SU-DHL-6 (cell line): ENCODE measurements at regions not wholly inside any gene's neighbourhood (a gene's known extent, or its start where the extent isn't known, plus 50 kb on each side); places are given as distances from the start of the nearest gene placed in this dataset.

Experiments used
- H2AFZ ChIP-seq: fragments of 200-600 bp; sonication (generic); 2 replicates; pipeline ENCODE4 v1.6.1; 2014; ENCODE audit warnings: low read depth, mild to moderate bottlenecking, moderate library complexity, mixed read lengths, antibody characterized with exemption, low read length; ENCODE audit not compliant: severe bottlenecking
- H3F3A ChIP-seq: fragments of 200-600 bp; shearing (Covaris generic); 2 replicates; pipeline ENCODE4 v1.6.0; 2016; ENCODE audit warnings: antibody characterized with exemption, mild to moderate bottlenecking; ENCODE audit not compliant: insufficient read depth
- H3K27ac ChIP-seq: fragments of 200-600 bp; sonication (generic); 2 replicates; pipeline ENCODE4 v1.5.1; 2016; ENCODE audit warnings: low read depth, mild to moderate bottlenecking, low read length, moderate library complexity, mixed read lengths
- H3K27me3 ChIP-seq: fragments of 200-600 bp; sonication (generic), shearing (Covaris generic); 2 replicates; pipeline ENCODE4 v1.6.0; 2014; ENCODE audit warnings: mild to moderate bottlenecking, low read length
- H3K36me3 ChIP-seq: fragments of 200-600 bp; sonication (generic); 2 replicates; pipeline ENCODE4 v1.6.1; 2014; ENCODE audit warnings: mild to moderate bottlenecking, low read length, mixed read lengths
- H3K4me2 ChIP-seq: fragments of 300-600, 200-600 bp; shearing (Covaris generic), sonication (generic); 2 replicates; pipeline ENCODE4 v1.6.0; 2014; ENCODE audit warnings: low read length, low read depth, mild to moderate bottlenecking; ENCODE audit not compliant: poor library complexity, severe bottlenecking
- H3K4me3 ChIP-seq: fragments of 200-600 bp; sonication (generic); 2 replicates; pipeline ENCODE4 v1.5.1; 2014; ENCODE audit warnings: antibody characterized with exemption, low read length, mild to moderate bottlenecking, mixed read lengths; ENCODE audit not compliant: insufficient read depth, poor library complexity, severe bottlenecking
- H3K79me2 ChIP-seq: fragments of 200-600 bp; sonication (generic); 2 replicates; pipeline ENCODE4 v1.6.1; 2014; ENCODE audit warnings: mild to moderate bottlenecking, low read length, moderate library complexity; ENCODE audit not compliant: insufficient read depth
- H3K9ac ChIP-seq: fragments of 200-600 bp; sonication (generic); 2 replicates; pipeline ENCODE4 v1.7.0; 2014; ENCODE audit warnings: mild to moderate bottlenecking, low read length
- H3K9me2 ChIP-seq: fragments of 200-600 bp; sonication (generic); replicated peaks from 2 replicates; pipeline ENCODE4 v1.6.1; 2014; ENCODE audit warnings: low read length; ENCODE audit not compliant: insufficient read depth
- H3K9me3 ChIP-seq: fragments of 200-600 bp; sonication (generic); 2 replicates; pipeline ENCODE4 v1.6.1; 2014; ENCODE audit warnings: low read length, mixed read lengths; ENCODE audit not compliant: insufficient read depth
- H4K20me1 ChIP-seq: fragments of 200-600 bp; sonication (generic); 2 replicates; pipeline ENCODE4 v1.6.1; 2014; ENCODE audit warnings: low read depth, mild to moderate bottlenecking, antibody characterized with exemption, low read length, moderate library complexity, mixed read lengths
- EZH2phosphoT487 ChIP-seq: fragments of 200-600 bp; sonication (generic), shearing (Covaris generic); conservative IDR thresholded peaks from 2 replicates; pipeline ENCODE4 v1.6.1; 2018; ENCODE audit warnings: mild to moderate bottlenecking, antibody characterized with exemption, low read length, moderate library complexity, mixed read lengths
- TF ChIP-seq, protein P1 (sequence below): fragments of 200-600 bp; sonication (generic); IDR thresholded peaks from one replicate; pipeline ENCODE4 v1.5.1; 2017; ENCODE audit warnings: antibody characterized with exemption, mild to moderate bottlenecking, low read length, moderate library complexity; ENCODE audit not compliant: insufficient read depth, poor library complexity, severe bottlenecking

DNA sequence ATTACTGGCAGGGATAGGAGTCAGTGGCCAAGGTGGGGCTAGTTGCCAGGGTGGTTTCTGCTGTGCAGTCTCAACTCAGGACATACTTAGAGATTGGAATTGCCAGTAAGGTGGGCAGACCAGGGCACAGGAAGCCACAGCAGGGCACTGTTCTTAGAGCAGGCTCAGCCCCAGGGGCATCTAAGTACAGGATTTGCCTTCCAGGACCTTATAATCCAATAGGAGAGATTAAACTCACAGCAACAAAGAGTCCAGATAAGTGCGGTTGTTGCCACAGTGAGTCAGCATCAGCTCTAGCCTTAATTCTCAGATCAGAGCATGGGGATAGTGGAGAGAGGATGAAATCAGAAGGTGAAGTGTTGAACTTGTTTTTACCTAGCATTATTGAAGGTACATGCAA is 265.8 kb upstream of the TRPC7 start:
- H3K36me3 ChIP-seq: no peaks in the 10 kb centered on the region
- no peaks in the 10 kb centered on the region for H3K79me2 ChIP-seq
- no peaks in the 10 kb centered on the region for H3F3A ChIP-seq
- no peak overlapping the region for H3K4me2 ChIP-seq
- no peak for TF ChIP-seq EZH2phosphoT487
- TF ChIP-seq, protein P1, sequence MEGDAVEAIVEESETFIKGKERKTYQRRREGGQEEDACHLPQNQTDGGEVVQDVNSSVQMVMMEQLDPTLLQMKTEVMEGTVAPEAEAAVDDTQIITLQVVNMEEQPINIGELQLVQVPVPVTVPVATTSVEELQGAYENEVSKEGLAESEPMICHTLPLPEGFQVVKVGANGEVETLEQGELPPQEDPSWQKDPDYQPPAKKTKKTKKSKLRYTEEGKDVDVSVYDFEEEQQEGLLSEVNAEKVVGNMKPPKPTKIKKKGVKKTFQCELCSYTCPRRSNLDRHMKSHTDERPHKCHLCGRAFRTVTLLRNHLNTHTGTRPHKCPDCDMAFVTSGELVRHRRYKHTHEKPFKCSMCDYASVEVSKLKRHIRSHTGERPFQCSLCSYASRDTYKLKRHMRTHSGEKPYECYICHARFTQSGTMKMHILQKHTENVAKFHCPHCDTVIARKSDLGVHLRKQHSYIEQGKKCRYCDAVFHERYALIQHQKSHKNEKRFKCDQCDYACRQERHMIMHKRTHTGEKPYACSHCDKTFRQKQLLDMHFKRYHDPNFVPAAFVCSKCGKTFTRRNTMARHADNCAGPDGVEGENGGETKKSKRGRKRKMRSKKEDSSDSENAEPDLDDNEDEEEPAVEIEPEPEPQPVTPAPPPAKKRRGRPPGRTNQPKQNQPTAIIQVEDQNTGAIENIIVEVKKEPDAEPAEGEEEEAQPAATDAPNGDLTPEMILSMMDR: no peak
- no peak overlapping the region for H3K9ac ChIP-seq
- H3K4me3 ChIP-seq: no peak overlapping the region
- no peaks in the 10 kb centered on the region for H3K9me2 ChIP-seq
- H2AFZ ChIP-seq: no peak overlapping the region
- no peaks in the 10 kb centered on the region for H3K27me3 ChIP-seq
- H3K27ac ChIP-seq: no peak overlapping the region
- H4K20me1 ChIP-seq: no peaks in the 10 kb centered on the region
- no peaks in the 10 kb centered on the region for H3K9me3 ChIP-seq

DNA sequence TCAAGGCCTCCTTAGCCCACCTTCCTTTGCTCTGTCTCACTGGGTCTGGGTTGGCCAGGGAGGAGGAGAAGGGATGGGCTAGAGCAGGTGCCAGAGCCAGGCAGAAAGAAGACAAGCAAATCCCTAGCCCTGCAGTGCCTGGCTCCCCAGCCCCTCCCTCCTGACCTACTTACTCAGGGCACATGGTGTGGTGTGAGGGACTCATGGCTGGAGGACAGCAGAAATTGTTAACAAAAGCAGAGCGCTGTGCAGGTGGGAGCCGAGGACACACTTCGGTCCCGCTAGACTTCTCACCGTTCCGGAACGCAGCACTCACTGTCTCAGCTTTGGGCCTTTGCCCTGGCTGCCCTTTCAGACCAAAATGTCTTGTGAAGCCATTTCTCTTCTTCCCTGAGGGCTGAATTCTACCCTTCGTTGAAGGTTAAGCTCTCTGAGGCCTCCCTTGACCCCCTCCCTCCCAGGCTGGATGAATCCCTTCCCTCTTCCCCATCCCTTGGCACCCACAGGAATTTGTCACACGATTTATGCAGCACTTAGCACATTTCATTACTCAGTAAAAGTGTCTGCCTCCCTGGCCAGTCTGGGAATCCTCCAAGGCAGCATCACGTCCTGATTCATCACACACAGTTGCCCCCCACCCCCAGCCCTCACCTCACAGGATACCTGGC is 263.9 kb upstream of the TRPC7 start:
- Histone ChIP-seq H3K9ac (no peak overlapping the region), H3K9me2 (no peaks in the 10 kb centered on the region), H3K79me2 (no peaks in the 10 kb centered on the region), H3K9me3 (no peaks in the 10 kb centered on the region), H3K4me3 (no peak overlapping the region), H3F3A (no peaks in the 10 kb centered on the region), H2AFZ (no peak overlapping the region), H3K27me3 (no peaks in the 10 kb centered on the region), H3K27ac (no peak overlapping the region), H3K4me2 (no peak overlapping the region), H3K36me3 (no peaks in the 10 kb centered on the region), H4K20me1 (no peaks in the 10 kb centered on the region)
- TF ChIP-seq EZH2phosphoT487: no peak
- TF ChIP-seq, protein P1: no peak

DNA sequence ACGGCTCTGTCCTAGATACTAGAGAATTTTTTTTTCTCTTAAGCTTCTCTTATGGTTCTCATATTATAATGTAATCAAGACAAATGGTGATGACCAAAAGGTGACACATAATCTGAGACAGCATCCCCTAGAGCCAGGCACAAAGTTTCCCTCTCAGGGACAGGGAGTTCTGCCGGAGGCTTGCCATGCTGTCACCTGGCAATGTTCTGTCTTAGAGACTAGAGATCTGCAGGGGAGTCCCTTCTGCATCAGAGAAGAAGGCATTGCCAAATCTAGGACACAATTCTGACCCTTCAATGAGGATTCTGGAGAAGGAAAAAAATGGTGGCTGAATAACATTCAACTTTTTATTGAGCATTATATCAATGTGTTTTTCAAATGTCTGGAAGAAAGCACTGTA is 261.2 kb upstream of the TRPC7 start:
- no peaks in the 10 kb centered on the region for H3K27me3 ChIP-seq
- no peaks in the 10 kb centered on the region for H3K79me2 ChIP-seq
- H3K9ac ChIP-seq: no peak overlapping the region
- H4K20me1 ChIP-seq: no peaks in the 10 kb centered on the region
- H3F3A ChIP-seq: no peaks in the 10 kb centered on the region
- H3K9me3 ChIP-seq: no peaks in the 10 kb centered on the region
- H3K27ac ChIP-seq: no peak overlapping the region
- no peak overlapping the region for H2AFZ ChIP-seq
- no peak overlapping the region for H3K4me3 ChIP-seq
- TF ChIP-seq, protein P1: no peak
- TF ChIP-seq EZH2phosphoT487: no peak
- H3K9me2 ChIP-seq: no peaks in the 10 kb centered on the region
- H3K4me2 ChIP-seq: no peak overlapping the region
- no peaks in the 10 kb centered on the region for H3K36me3 ChIP-seq
